Esophagus squamous epithelium (tissue), 5 donors: ENCODE measurements at regions not wholly inside any gene's neighbourhood (a gene's known extent, or its start where the extent isn't known, plus 50 kb on each side); places are given as distances from the start of the nearest gene placed in this dataset.
A peak's percentile ranks its signal among the peaks of the same experiment; 100 is the strongest.

ENCODE experiments used
- DNase-seq: peaks from one replicate; lab custom pipeline; 2025; lab: John Stamatoyannopoulos, UW
- H3K27ac ChIP-seq, 4 donors: fragments of 200-600 bp; sonication (generic); one replicate each; pipeline ENCODE4 v1.5.1; 2016 to 2019; ENCODE audit warnings: mild to moderate bottlenecking in 1 of 4
- H3K27me3 ChIP-seq, 4 donors: fragments of 200-600 bp; sonication (generic); 1 replicate in 3 of 4; 2 replicates in 1 of 4; pipeline versions ENCODE4 v1.5.1 to v1.6.0; 2017 to 2021; ENCODE audit warnings: antibody characterized with exemption in 1 of 4
- H3K36me3 ChIP-seq, 3 donors: fragments of 200-600 bp; sonication (generic); one replicate each; pipeline ENCODE4 v1.5.1; 2016 to 2019
- H3K4me1 ChIP-seq, 3 donors: fragments of 200-600 bp; sonication (generic); one replicate each; pipeline ENCODE4 v1.5.1; 2017 to 2019
- H3K4me3 ChIP-seq, 4 donors: fragments of 200-600 bp; sonication (generic); 1 replicate in 3 of 4; 2 replicates in 1 of 4; pipeline ENCODE4 v1.5.1; 2016 to 2019; ENCODE audit warnings: mild to moderate bottlenecking in 2 of 4, moderate library complexity in 1 of 4
- H3K9me3 ChIP-seq, 3 donors: fragments of 200-600 bp; sonication (generic); one replicate each; pipeline ENCODE4 v1.5.1; 2016 to 2019
- CTCF ChIP-seq, 6 experiments: fragments of 450-650 bp in 4 of 6; fragments of 200-600 bp in 2 of 6; sonication (generic) in 2 of 6; IDR thresholded peaks; one replicate each; pipeline ENCODE4 v1.5.1; 2016 to 2019; ENCODE audit warnings: antibody characterized with exemption in 6 of 6, mild to moderate bottlenecking in 4 of 6, moderate library complexity in 4 of 6
- POLR2A ChIP-seq, 4 donors: fragments of 450-650 bp; IDR thresholded peaks; one replicate each; pipeline ENCODE4 v1.6.1; 2017; ENCODE audit warnings: antibody characterized with exemption in 4 of 4, mild to moderate bottlenecking in 4 of 4, moderate library complexity in 3 of 4
- WGBS, 2 donors: methylation state at CpG; one replicate each; pipeline ENCODE4 v1.1.5; 2018; 5-methylcytosine and 5-hydroxymethylcytosine counted together
- intact Hi-C: fragments of 100-400 bp; cut with DNase I; formaldehyde crosslinking; loops from one replicate; pipeline ENCODE4 v1.15.0; 2022
- donor health status: DM: yes; HTN: yes; CAD: no.

GRCh38 chr9:129327552-129328328, 149.7 kb upstream of the IER5L start:
- Histone ChIP-seq H3K27ac (peak overlapping the region in 1 of 4 donors; percentile 2), H3K4me3 (no peak overlapping the region), H3K27me3 (no peaks in the 10 kb centered on the region), H3K4me1 (peaks cover 8 to 64% (median 22%) of the 10 kb centered on the region in 3 donors), H3K9me3 (peaks cover 0 to 12% (median 11%) of the 10 kb centered on the region in 3 donors), H3K36me3 (no peaks in the 10 kb centered on the region)
- WGBS, 2 donors, result 25 to 52% methylated on average over 5 of the region's 9 CpGs
- TF ChIP-seq POLR2A (IDR thresholded peaks at IDR 0.05), result no peak
- no peak for TF ChIP-seq CTCF (IDR thresholded peaks at IDR 0.05)
- no peak for DNase-seq
- intact Hi-C loops, result no loop called here

- no peak for TF ChIP-seq CTCF (IDR thresholded peaks at IDR 0.05)
- no peak for TF ChIP-seq POLR2A (IDR thresholded peaks at IDR 0.05)
- Histone ChIP-seq H3K27ac (no peak overlapping the region), H3K9me3 (peaks cover 0 to 12% (median 10%) of the 10 kb centered on the region in 3 donors), H3K36me3 (no peaks in the 10 kb centered on the region), H3K4me3 (no peak overlapping the region), H3K27me3 (no peaks in the 10 kb centered on the region), H3K4me1 (peaks cover 11 to 64% (median 16%) of the 10 kb centered on the region in 3 donors)
- intact Hi-C loops, result no loop called here
- DNase-seq, result no peak
- WGBS, 2 donors, result 45 to 73% methylated on average over 2 to 9 of the region's 13 CpGs
Observed at GRCh38 chr9:129326061-129327005, 148.3 kb upstream of the IER5L start.

- intact Hi-C loops, result no loop called here
- Histone ChIP-seq H3K27me3 (no peaks in the 10 kb centered on the region), H3K4me3 (no peak overlapping the region), H3K27ac (peak overlapping the region in 1 of 4 donors; percentile 19), H3K9me3 (no peaks in the 10 kb centered on the region), H3K36me3 (no peaks in the 10 kb centered on the region), H3K4me1 (peaks cover 22 to 72% (median 28%) of the 10 kb centered on the region in 3 donors)
- DNase-seq, result no peak
- TF ChIP-seq POLR2A (IDR thresholded peaks at IDR 0.05) (no peak), CTCF (IDR thresholded peaks at IDR 0.05) (no peak)
- WGBS, 2 donors, result 77 to 93% methylated on average over 3 to 4 of the region's 7 CpGs
Observed at GRCh38 chr9:129324808-129325502, 146.9 kb upstream of the IER5L start.

- H3K4me1 ChIP-seq, result peaks cover 29 to 75% (median 36%) of the 10 kb centered on the region in 3 donors
- no peaks in the 10 kb centered on the region for H3K27me3 ChIP-seq
- no peak for DNase-seq
- 37 to 74% methylated on average over 2 to 12 of the region's 13 CpGs for WGBS, 2 donors
- H3K36me3 ChIP-seq, result no peaks in the 10 kb centered on the region
- intact Hi-C loops, result no loop called here
- TF ChIP-seq CTCF (IDR thresholded peaks at IDR 0.05) (no peak), POLR2A (IDR thresholded peaks at IDR 0.05) (no peak)
- H3K4me3 ChIP-seq, result no peak overlapping the region
- H3K27ac ChIP-seq, result peak overlapping the region in 3 of 4 donors; percentile 59 to 89 (median 81)
- H3K9me3 ChIP-seq, result no peaks in the 10 kb centered on the region
Observed at GRCh38 chr9:129323999-129324553, 146.0 kb upstream of the IER5L start.
